Cardiac fibroblast (primary cell): ENCODE measurements at regions not wholly inside any gene's neighbourhood (a gene's known extent, or its start where the extent isn't known, plus 50 kb on each side); places are given as distances from the start of the nearest gene placed in this dataset.
"Not testable (repeated sequence)": the region's sequence is repeated elsewhere in the genome, so short reads cannot be mapped to it uniquely, and the experiment has no call there.

Experiments used
- DNase-seq, 2 donors: peaks; one replicate each; pipeline versions ENCODE4 v3.0.0 to v3.0.0-alpha.2; 2010; ENCODE audit warnings: low read depth in 2 of 2
- H3K4me3 ChIP-seq, 2 donors: replicated peaks in 1 of 2; 1 replicate in 1 of 2; 2 replicates in 1 of 2; pipeline ENCODE4 v1.5.1; 2011; ENCODE audit warnings: low read depth in 2 of 2, low read length in 2 of 2, mild to moderate bottlenecking in 2 of 2, moderate library complexity in 1 of 2
- CTCF ChIP-seq: IDR thresholded peaks from one replicate; pipeline ENCODE4 v1.5.1; 2011; ENCODE audit warnings: low read depth, mild to moderate bottlenecking, low read length, inconsistent platforms

GRCh38 chr5:175343308-175343707, 100.7 kb downstream of the DRD1 start:
- no peak for DNase-seq
- no peak overlapping the region for H3K4me3 ChIP-seq
- no peak for TF ChIP-seq CTCF

- no peak for DNase-seq
- no peak for TF ChIP-seq CTCF
- no peak overlapping the region for H3K4me3 ChIP-seq
Observed at GRCh38 chr5:175340180-175340579, 103.8 kb downstream of the DRD1 start.

GRCh38 chr5:175337680-175338079, 106.3 kb downstream of the DRD1 start:
- no peak for TF ChIP-seq CTCF

GRCh38 chr5:175336781-175337180, 107.2 kb downstream of the DRD1 start:
- TF ChIP-seq CTCF, result no peak
- no peak overlapping the region for H3K4me3 ChIP-seq
- DNase-seq, result no peak

More at GRCh38 chr5:175337680-175338079, 106.3 kb downstream of the DRD1 start:
- no peak for DNase-seq
- no peak overlapping the region for H3K4me3 ChIP-seq

GRCh38 chr5:175335691-175336090, 108.3 kb downstream of the DRD1 start:
- H3K4me3 ChIP-seq, result no peak overlapping the region
- TF ChIP-seq CTCF, result no peak
- DNase-seq, result no peak

GRCh38 chr5:175331173-175332036, 112.6 kb downstream of the DRD1 start:
- not testable (repeated sequence) for H3K4me3 ChIP-seq, DNase-seq

GRCh38 chr5:175329976-175330375, 114.0 kb downstream of the DRD1 start:
- DNase-seq, result no peak
- H3K4me3 ChIP-seq, result no peak overlapping the region
- TF ChIP-seq CTCF, result no peak
